ENCODE measurements at regions not wholly inside any gene's neighbourhood (a gene's known extent, or its start where the extent isn't known, plus 50 kb on each side); places are given as distances from the start of the nearest gene placed in this dataset.
"Not testable (repeated sequence)": the region's sequence is repeated elsewhere in the genome, so short reads cannot be mapped to it uniquely, and the experiment has no call there.

DNA sequence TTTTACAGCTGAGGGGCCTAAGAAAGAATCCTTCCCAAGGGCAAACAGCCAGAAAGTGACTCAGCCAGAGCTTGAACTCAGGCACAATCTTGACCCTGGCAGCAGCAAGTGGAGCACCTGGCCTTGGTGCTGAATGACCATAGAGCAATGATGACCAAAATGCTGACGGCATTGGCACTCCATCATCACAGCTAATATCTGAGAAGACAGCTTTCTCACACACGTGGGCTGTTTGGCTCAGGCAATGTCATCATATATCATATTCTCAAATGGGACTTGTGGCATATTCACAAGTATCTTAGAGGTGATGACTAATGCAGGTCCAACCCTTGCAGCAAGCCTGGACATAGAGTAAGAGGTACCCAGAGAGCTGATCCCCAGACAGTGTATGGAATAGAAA, 443.9 kb upstream of the MYT1L start:
- POLR2A ChIA-PET: no interaction called here
- CTCF ChIA-PET: no interaction called here
- TF ChIP-seq, protein P1, sequence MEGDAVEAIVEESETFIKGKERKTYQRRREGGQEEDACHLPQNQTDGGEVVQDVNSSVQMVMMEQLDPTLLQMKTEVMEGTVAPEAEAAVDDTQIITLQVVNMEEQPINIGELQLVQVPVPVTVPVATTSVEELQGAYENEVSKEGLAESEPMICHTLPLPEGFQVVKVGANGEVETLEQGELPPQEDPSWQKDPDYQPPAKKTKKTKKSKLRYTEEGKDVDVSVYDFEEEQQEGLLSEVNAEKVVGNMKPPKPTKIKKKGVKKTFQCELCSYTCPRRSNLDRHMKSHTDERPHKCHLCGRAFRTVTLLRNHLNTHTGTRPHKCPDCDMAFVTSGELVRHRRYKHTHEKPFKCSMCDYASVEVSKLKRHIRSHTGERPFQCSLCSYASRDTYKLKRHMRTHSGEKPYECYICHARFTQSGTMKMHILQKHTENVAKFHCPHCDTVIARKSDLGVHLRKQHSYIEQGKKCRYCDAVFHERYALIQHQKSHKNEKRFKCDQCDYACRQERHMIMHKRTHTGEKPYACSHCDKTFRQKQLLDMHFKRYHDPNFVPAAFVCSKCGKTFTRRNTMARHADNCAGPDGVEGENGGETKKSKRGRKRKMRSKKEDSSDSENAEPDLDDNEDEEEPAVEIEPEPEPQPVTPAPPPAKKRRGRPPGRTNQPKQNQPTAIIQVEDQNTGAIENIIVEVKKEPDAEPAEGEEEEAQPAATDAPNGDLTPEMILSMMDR (IDR thresholded peaks at IDR 0.05; ENCODE audit: control extremely low read depth, extremely low read depth, low read depth, missing control alignments): no peak
- no peak for DNase-seq (ENCODE audit: extremely low spot score)

GRCh38 chr2:2773692-2774091, 442.6 kb upstream of the MYT1L start:
- CTCF ChIA-PET: no interaction called here
- POLR2A ChIA-PET: no interaction called here
- no peak for DNase-seq (ENCODE audit: extremely low spot score)
- TF ChIP-seq, protein P1 (IDR thresholded peaks at IDR 0.05; ENCODE audit: control extremely low read depth, extremely low read depth, low read depth, missing control alignments): no peak

DNA sequence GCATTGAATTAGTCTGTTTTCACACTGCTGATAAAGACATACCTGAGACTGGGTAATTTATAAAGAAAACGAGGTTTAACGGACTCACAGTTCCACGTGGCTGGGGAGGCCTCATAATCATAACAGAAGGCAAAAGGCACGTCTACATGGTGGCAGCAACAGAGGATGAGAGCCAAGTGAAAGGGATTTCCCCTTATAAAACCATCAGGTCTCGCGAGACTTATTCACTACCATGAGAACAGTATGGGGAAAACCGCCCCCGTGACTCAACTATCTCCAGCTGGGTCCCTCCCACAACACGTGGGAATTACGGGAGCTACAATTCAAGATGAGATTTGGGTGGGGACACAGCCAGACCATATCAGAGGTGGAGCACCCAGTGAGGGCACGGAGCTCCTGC, 442.0 kb upstream of the MYT1L start:
- CTCF ChIA-PET; DNase-seq (ENCODE audit: extremely low spot score); POLR2A ChIA-PET: not testable (repeated sequence)

GRCh38 chr2:2771721-2772411, 440.8 kb upstream of the MYT1L start:
- ChIA-PET CTCF (no interaction called here), POLR2A (no interaction called here)
- TF ChIP-seq, protein P1 (IDR thresholded peaks at IDR 0.05; ENCODE audit: control extremely low read depth, extremely low read depth, low read depth, missing control alignments): no peak

DNA sequence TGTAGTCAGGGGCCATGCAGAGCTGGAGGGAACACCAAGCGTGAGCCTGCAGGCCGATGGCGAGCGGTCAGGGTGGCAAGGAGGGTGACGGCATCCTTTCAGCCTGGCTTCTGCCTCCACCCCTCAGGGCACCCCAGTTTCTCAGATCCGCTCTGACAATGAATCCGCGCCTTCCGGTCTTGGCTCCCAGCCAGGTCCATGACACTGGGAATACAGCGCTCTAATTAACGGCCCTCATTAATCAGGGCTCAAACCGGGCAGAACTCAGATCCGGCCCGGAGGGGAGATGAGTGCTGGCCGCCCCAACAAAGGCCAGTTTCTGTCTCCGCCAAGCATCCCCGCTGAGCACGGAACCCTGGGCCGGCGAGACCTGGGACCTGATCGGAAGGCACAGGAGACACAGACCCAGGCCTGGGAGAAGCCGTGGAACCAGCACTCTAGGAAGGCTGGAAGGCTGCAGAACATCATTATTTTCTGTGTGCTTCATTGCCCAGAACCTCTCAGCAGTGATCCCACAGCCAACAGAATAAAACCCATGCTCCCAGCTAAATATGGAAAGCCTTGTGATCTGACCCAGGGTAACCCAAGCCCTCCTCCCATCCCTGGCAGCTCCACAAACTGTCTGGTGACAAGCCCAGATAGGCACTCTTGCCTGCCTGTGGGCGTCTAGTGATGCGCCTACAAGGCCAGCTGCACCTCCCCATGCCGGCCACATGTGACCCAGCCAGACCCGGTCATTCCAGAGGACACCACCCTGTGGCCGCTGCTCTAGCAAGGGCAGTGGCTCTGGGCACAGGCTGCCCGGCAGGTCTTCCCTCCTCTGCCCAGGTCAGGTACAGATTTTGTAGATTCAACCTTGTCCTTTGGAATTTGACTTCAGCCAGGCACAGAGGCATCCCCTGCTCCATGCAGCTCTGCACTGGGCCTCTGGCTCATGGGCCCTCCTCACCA, 438.7 kb upstream of the MYT1L start:
- CTCF ChIA-PET: no interaction called here
- no peak for DNase-seq (ENCODE audit: extremely low spot score)
- POLR2A ChIA-PET: no interaction called here
- TF ChIP-seq, protein P1 (IDR thresholded peaks at IDR 0.05; ENCODE audit: control extremely low read depth, extremely low read depth, low read depth, missing control alignments): no peak

More at GRCh38 chr2:2771721-2772411, 440.8 kb upstream of the MYT1L start:
- DNase-seq (ENCODE audit: extremely low spot score): no peak

- ChIA-PET CTCF (no interaction called here), POLR2A (no interaction called here)
- TF ChIP-seq, protein P1 (IDR thresholded peaks at IDR 0.05; ENCODE audit: control extremely low read depth, extremely low read depth, low read depth, missing control alignments): no peak
- no peak for DNase-seq (ENCODE audit: extremely low spot score)
Observed at GRCh38 chr2:2768476-2768875, 437.4 kb upstream of the MYT1L start.

GRCh38 chr2:2767837-2768236, 436.8 kb upstream of the MYT1L start:
- ChIA-PET POLR2A (no interaction called here), CTCF (no interaction called here)
- TF ChIP-seq, protein P1 (IDR thresholded peaks at IDR 0.05; ENCODE audit: control extremely low read depth, extremely low read depth, low read depth, missing control alignments): no peak
- DNase-seq (ENCODE audit: extremely low spot score): no peak
